ENCODE measurements at regions not wholly inside any gene's neighbourhood (a gene's known extent, or its start where the extent isn't known, plus 50 kb on each side); places are given as distances from the start of the nearest gene placed in this dataset.

DNA sequence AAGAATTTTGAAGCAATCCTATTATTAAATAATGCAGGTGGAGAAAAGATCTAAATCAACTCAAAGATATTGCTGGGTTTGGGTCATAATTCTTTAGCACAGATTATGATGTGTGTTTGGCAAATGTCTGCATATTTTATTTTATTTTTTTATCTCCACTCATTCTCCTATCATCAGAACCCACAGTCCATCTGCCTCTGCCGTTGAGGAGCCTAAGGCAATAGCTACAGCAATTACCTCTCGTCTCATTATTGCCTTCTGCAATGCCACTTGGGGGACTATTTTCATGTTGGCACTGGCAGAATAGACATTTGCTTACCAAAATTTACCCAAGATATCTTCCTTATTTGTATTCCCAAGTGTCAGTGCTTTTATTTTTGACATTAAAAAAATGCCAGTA lies 815.9 kb upstream of the CNTNAP5 start:
- no peak for DNase-seq

DNA sequence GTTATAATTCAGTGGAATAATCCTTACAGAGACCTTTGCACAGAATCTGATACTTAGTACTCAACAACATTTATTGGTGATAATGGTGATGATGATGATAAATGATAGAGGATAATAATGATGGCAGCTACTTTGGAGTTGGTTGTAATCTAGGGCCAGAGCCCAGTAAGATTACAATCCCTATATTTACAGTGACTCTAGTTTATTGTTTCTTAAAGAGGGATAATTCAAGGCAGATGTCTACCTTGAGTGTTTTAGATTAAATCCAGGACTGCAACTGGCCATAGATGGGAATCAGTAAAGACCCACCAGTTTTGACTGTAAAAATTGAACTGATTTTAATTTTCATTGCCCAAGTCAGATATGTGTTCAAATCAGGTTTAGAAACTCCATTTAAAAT lies 813.9 kb upstream of the CNTNAP5 start:
- no peak for DNase-seq

DNA sequence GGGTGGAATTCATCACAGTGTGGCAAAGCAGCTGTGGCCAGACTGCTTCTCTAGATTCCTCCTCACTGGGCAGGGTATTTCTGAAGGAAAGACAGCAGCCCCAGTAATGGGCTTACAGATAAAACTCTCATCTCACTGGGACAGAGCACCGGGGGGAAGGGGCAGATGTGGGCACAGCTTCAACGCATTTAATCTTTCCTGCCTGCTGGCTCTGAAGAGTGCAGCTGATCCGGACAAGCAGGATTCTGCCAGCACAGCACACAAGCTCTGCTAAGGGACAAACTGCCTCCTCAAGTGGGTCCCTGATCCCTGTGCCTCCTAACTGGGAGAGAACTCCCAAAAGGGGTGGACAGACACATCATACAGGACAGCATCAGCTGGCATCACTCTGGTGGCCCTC lies 779.9 kb upstream of the CNTNAP5 start:
- no peak for DNase-seq

DNA sequence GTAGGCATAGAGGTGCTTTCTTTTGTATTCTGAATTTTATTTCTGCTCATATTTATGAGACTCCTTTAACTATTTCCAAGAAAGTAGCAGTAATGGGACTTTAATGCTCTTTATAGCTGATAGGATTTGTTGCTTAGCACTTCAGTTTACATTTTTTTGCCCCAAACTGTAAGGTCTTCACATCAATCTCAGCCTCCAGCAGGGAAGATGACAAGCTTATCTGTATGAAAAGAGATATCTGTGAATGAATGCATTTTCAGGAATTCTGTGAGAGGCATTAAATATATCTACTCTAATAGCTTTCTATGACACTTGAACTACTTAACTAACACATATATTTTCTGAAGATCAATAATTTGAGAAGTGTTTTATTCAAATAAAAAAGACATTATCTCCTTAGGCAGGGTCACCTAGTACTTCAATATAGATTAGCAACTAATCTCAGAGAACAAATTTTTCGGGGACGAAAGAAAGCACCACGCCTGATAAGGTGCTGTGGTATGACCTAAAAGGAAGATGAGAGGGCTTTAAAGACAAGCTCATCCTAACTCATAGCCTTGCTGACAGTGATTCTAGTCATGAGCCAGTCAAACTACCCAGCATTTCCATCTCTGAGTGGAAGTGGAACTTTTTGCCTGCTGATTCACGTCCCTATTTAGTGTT lies 766.1 kb upstream of the CNTNAP5 start:
- no peak for DNase-seq

DNA sequence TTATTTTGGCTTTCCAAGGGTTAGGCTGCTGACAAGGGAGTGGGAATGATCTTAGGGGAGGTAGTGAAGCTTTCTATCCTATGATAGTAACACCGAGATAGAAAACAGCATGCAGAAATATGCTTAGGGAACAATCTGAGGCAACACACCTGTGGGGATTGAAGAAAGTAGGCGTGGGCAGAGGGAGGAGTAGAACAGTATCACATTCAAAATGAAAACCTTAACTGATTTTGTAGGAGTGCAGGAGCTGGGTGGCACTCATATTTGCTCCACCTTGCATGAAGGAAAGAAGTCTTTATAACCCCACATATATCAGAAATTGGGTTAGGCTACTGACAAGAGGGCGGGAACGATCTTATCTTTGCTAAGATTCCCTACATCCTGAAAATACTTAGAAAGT lies 762.2 kb upstream of the CNTNAP5 start:
- no peak for DNase-seq

DNA sequence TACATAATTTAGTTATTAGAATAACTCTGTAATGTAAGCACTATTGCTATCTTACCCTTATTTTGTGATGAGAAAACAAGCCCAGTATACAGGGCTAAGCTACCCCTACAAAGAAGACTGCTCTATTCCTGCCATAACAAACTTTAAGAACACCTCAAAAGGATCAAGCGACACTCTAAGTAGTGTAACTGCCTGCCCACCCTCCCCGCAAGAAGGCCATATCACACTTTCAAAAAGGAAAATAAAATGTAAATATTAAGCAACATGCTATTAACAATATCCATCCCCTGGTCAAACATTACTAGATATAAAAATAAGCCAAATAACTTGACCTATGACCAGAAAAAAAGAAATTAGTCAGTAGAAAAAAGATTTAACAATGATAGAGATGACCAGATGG lies 741.7 kb upstream of the CNTNAP5 start:
- no peak for DNase-seq

DNA sequence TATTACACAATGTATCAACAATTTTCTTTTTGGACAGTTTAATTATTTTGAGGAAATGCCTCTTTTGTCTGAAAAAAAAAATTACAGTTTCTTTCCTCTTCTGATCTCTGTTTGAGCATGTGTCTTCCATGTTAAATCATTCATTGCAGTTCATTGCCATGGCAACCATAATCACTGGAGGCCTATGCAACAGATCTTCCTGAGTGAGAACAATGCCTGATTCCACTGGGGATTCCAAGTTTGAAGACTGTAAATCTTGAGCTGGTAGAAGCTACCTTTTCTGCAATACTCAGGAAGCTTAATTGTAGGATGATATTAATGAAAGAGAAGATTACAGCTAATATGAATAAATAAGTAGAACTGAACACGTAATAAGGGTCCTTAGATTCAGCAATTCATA lies 721.4 kb upstream of the CNTNAP5 start:
- no peak for DNase-seq

Measured in NCI-H187 treated with DMSO at 0.1 percent for 48 hours (cell line).